Colon (tissue), 2 donors: ENCODE measurements at regions not wholly inside any gene's neighbourhood (a gene's known extent, or its start where the extent isn't known, plus 50 kb on each side); places are given as distances from the start of the nearest gene placed in this dataset.

Experiments used
- FAIRE-seq: peaks from 2 replicates; lab custom pipeline; 2012; peaks lifted over from hg19 to GRCh38; lab: Jason Lieb, UNC
- donor health status: control.
- donor health status: control.

GRCh38 chr13:90415902-90416301 lies 931.6 kb upstream of the MIR17HG start:
- no peak for FAIRE-seq

- FAIRE-seq, result no peak
Measured at GRCh38 chr13:90416519-90416918, 931.0 kb upstream of the MIR17HG start.

GRCh38 chr13:90416938-90417337 lies 930.5 kb upstream of the MIR17HG start:
- no peak for FAIRE-seq

- no peak for FAIRE-seq
Measured at GRCh38 chr13:90420683-90421082, 926.8 kb upstream of the MIR17HG start.

- no peak for FAIRE-seq
Measured at GRCh38 chr13:90427322-90428272, 919.9 kb upstream of the MIR17HG start.

GRCh38 chr13:90428522-90429210 lies 918.8 kb upstream of the MIR17HG start:
- no peak for FAIRE-seq

- FAIRE-seq, result peak; percentile 28
Measured at GRCh38 chr13:90430127-90430526, 917.4 kb upstream of the MIR17HG start.

- FAIRE-seq, result no peak
Measured at GRCh38 chr13:90436697-90437096, 910.8 kb upstream of the MIR17HG start.

GRCh38 chr13:90438576-90438975 lies 908.9 kb upstream of the MIR17HG start:
- FAIRE-seq, result no peak

- no peak for FAIRE-seq
Measured at GRCh38 chr13:90443268-90443667, 904.2 kb upstream of the MIR17HG start.

- peak; percentile 82 for FAIRE-seq
Measured at GRCh38 chr13:90444232-90444631, 903.3 kb upstream of the MIR17HG start.

- no peak for FAIRE-seq
Measured at GRCh38 chr13:90445179-90445578, 902.3 kb upstream of the MIR17HG start.

GRCh38 chr13:90447034-90447733 lies 900.3 kb upstream of the MIR17HG start:
- FAIRE-seq, result no peak

GRCh38 chr13:90447734-90448101 lies 899.8 kb upstream of the MIR17HG start:
- no peak for FAIRE-seq

GRCh38 chr13:90448466-90449037 lies 898.9 kb upstream of the MIR17HG start:
- FAIRE-seq, result no peak

- FAIRE-seq, result no peak
Measured at GRCh38 chr13:90453342-90453741, 894.1 kb upstream of the MIR17HG start.

GRCh38 chr13:90454002-90454636 lies 893.4 kb upstream of the MIR17HG start:
- FAIRE-seq, result no peak

- no peak for FAIRE-seq
Measured at GRCh38 chr13:90455067-90455466, 892.4 kb upstream of the MIR17HG start.

GRCh38 chr13:90455823-90456222 lies 891.7 kb upstream of the MIR17HG start:
- no peak for FAIRE-seq

- FAIRE-seq, result no peak
Measured at GRCh38 chr13:90461398-90461797, 886.1 kb upstream of the MIR17HG start.

GRCh38 chr13:90477216-90477615 lies 870.3 kb upstream of the MIR17HG start:
- FAIRE-seq, result no peak

- FAIRE-seq, result no peak
Measured at GRCh38 chr13:90483906-90484305, 863.6 kb upstream of the MIR17HG start.
